ENCODE measurements at regions not wholly inside any gene's neighbourhood (a gene's known extent, or its start where the extent isn't known, plus 50 kb on each side); places are given as distances from the start of the nearest gene placed in this dataset.
"Not testable (repeated sequence)": the region's sequence is repeated elsewhere in the genome, so short reads cannot be mapped to it uniquely, and the experiment has no call there.

DNA sequence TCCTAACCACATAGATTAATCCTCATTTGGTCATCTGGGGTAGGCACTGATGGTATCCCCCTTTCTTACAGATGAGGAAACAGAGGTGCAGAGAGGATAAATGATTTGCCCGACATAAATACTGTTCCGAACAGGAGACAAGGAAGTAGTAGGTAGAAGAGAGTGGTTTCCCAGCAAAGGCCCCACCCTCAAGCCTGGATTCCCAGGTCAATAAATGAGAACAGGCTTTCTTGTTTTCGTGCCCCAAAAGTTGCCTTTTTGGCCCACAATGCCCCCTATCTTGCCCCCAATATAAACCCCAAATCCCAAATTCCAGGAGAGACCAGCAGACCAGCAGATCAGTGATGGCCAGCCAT, 125.5 kb upstream of the PRR20G start:
- intact Hi-C loops (cut with DNase I) = no loop called here
- no peaks in the 10 kb centered on the region for H3K9me3 ChIP-seq (replicated peaks in 1 of 3)
- no peak overlapping the region for H3K4me3 ChIP-seq
- H3K36me3 ChIP-seq (replicated peaks in 1 of 2) = no peaks in the 10 kb centered on the region
- WGBS, 4 donors = 81 to 89% (median 87%) methylated on average over 3 of the region's 3 CpGs
- H3K27ac ChIP-seq = no peak overlapping the region
- H3K4me1 ChIP-seq (replicated peaks in 1 of 2) = no peaks in the 10 kb centered on the region
- peaks cover 5% of the 10 kb centered on the region for H3K27me3 ChIP-seq
- TF ChIP-seq POLR2A (IDR thresholded peaks at IDR 0.05) (no peak), CTCF (IDR thresholded peaks at IDR 0.05) (no peak)
- no peak for DNase-seq

DNA sequence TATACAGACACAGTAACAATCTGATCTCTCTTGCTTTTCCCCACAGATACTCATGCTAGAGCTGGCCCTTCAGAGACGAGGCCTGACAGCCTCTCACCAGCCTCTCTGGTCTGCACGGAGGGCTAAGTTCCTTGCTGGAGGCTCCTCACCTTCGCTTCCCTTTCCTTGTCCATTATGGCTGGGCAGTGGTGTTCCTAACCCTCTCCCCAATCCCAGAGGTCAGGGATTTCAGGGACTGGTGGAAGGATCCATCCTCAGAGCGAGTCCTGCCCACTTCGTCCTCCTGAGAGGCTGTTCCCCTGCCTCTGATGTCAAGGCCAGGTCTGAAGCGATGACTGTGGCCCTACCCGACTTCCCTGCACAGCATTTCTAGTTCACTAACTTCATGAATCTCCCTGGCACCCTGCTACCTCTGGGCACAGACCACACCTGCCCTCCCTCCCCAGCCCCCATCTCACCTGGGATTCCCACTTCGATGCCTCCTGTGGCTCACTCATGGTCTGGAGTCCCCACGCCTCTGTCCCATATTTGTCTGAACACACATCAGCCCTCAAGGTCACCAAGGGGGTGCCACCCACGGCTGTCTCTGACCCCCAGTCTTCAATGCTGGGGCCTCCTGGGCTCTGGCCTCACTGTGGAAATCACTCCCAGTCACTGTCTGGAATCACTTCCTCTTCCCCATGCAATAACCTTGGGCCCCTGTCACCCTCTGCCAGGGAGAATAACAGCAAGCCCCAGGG, 124.9 kb upstream of the PRR20G start:
- peak in 3 of 7 donors; percentile 8 to 29 (median 11) for DNase-seq
- no peak overlapping the region for H3K27ac ChIP-seq
- H3K36me3 ChIP-seq (replicated peaks in 1 of 2) = no peaks in the 10 kb centered on the region
- TF ChIP-seq POLR2A (IDR thresholded peaks at IDR 0.05) (no peak), CTCF (IDR thresholded peaks at IDR 0.05) (no peak)
- no peaks in the 10 kb centered on the region for H3K4me1 ChIP-seq (replicated peaks in 1 of 2)
- intact Hi-C loops (cut with DNase I) = no loop called here
- no peaks in the 10 kb centered on the region for H3K9me3 ChIP-seq (replicated peaks in 1 of 3)
- 72 to 87% (median 79%) methylated on average over 10 of the region's 10 CpGs for WGBS, 4 donors
- H3K4me3 ChIP-seq = no peak overlapping the region
- peaks cover 5% of the 10 kb centered on the region for H3K27me3 ChIP-seq

DNA sequence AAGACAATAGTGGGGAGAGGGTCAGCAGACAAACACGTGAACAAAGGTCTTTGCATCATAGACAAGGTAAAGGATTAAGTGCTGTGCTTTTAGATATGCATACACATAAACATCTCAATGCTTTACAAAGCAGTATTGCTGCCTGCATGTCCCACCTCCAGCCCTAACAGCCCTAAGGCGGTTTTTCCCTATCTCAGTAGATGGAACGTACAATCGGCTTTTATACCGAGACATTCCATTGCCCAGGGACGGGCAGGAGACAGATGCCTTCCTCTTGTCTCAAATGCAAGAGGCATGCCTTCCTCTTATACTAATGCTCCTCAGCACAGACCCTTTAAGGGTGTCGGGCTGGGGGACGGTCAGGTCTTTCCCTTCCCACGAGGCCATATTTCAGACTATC, 124.0 kb upstream of the PRR20G start:
- DNase-seq; H3K4me1 ChIP-seq (replicated peaks in 1 of 2); H3K4me3 ChIP-seq; H3K9me3 ChIP-seq (replicated peaks in 1 of 3); H3K36me3 ChIP-seq (replicated peaks in 1 of 2); H3K27me3 ChIP-seq; H3K27ac ChIP-seq; intact Hi-C loops (cut with DNase I): not testable (repeated sequence)
- whole genome bisulfite sequencing, 4 donors = 40 to 77% (median 64%) methylated on average over 5 to 8 of the region's 9 CpGs

DNA sequence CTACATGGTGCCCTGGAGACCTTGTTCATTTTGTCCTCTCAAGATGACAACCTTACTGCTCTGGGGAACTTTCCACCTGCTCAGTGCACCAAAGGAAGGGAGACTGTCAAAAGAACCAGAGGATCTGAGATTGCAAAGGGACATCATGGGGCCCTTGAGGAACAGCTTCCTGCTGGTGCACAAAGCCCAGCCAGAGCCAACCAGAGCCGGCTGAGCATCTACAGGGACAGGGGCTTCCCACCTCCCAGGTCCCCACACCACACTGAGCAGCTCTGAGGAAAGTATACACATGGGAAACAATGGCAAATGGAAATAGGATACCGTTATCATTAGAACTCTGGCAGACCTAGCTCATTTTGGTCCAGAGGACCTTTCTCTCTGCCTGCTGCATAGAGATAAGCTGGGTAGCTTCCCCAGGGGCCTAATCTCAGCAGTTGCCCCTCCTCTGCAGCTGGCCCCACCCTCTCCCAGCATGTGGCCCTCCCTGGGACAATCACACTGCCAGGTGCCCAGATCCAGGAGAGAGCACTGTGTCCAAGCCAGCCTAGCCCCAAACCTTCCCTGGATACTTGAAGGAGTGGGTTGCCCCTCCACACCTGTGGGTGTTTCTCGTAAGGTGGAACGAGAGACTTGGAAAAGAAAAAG, 123.4 kb upstream of the PRR20G start:
- Histone ChIP-seq H3K4me3 (no peak overlapping the region), H3K27ac (no peak overlapping the region), H3K4me1 (replicated peaks in 1 of 2) (no peaks in the 10 kb centered on the region), H3K36me3 (replicated peaks in 1 of 2) (no peaks in the 10 kb centered on the region), H3K9me3 (replicated peaks in 1 of 3) (no peaks in the 10 kb centered on the region), H3K27me3 (peaks cover 5% of the 10 kb centered on the region)
- 75 to 81% (median 80%) methylated on average over 3 to 4 of the region's 4 CpGs for WGBS, 4 donors
- intact Hi-C loops (cut with DNase I) = no loop called here
- DNase-seq = peak in 3 of 7 donors; percentile 1 to 11 (median 5)
- TF ChIP-seq CTCF (IDR thresholded peaks at IDR 0.05) (no peak), POLR2A (IDR thresholded peaks at IDR 0.05) (no peak)

DNA sequence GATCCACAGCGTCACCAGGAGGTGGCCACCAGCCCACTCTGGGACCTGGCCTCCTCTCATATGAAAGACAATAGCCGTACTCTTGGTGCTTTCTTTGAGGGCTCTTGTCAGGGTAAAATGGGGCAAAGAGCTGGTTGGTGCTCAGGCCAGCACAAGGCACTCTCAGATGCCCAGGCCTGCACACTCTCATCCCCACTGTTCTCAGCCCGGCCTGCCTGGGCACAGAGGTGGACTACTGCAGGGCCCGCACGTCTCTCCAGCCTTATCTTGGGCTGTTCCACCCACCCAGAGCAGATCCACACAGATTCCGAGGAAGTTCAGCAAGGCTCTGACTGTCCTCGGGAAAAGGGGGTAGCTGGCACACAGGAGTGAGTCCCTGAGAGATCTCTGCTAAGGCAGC, 122.8 kb upstream of the PRR20G start:
- Histone ChIP-seq H3K9me3 (replicated peaks in 1 of 3) (no peaks in the 10 kb centered on the region), H3K36me3 (replicated peaks in 1 of 2) (no peaks in the 10 kb centered on the region), H3K27me3 (peaks cover 5% of the 10 kb centered on the region), H3K27ac (no peak overlapping the region), H3K4me1 (replicated peaks in 1 of 2) (no peaks in the 10 kb centered on the region), H3K4me3 (no peak overlapping the region)
- DNase-seq = no peak
- WGBS, 4 donors = 84 to 96% (median 92%) methylated on average over 7 of the region's 7 CpGs
- intact Hi-C loops (cut with DNase I) = no loop called here
- TF ChIP-seq CTCF (IDR thresholded peaks at IDR 0.05) = no peak
- TF ChIP-seq POLR2A (IDR thresholded peaks at IDR 0.05) = no peak
